Esophagus mucosa (tissue), 1 donor: ENCODE measurements at regions not wholly inside any gene's neighbourhood (a gene's known extent, or its start where the extent isn't known, plus 50 kb on each side); places are given as distances from the start of the nearest gene placed in this dataset.
A peak's percentile ranks its signal among the peaks of the same experiment; 100 is the strongest.

Experiments used
- ATAC-seq: fragments of 200-7000 bp; cut with Tn5 transposase; one replicate; pipeline ENCODE4 v1.9.1; 2020
- donor health status: DM: yes; HTN: yes; CAD: no.

- ATAC-seq, result no peak
These were observed 243.2 kb upstream of the USP25 start for GRCh38 chr21:15486460-15487195.

- no peak for ATAC-seq
These were observed 242.6 kb upstream of the USP25 start for GRCh38 chr21:15487196-15487550.

GRCh38 chr21:15491100-15491499 lies 238.7 kb upstream of the USP25 start:
- no peak for ATAC-seq

- ATAC-seq, result no peak
These were observed 236.1 kb upstream of the USP25 start for GRCh38 chr21:15493646-15494045.

- ATAC-seq, result no peak
These were observed 235.3 kb upstream of the USP25 start for GRCh38 chr21:15494481-15494880.

GRCh38 chr21:15495965-15496364 lies 233.8 kb upstream of the USP25 start:
- ATAC-seq, result peak; percentile 59

GRCh38 chr21:15496911-15497310 lies 232.9 kb upstream of the USP25 start:
- ATAC-seq, result no peak

- ATAC-seq, result peak; percentile 84
These were observed 231.3 kb upstream of the USP25 start for GRCh38 chr21:15498455-15498854.

- no peak for ATAC-seq
These were observed 223.7 kb upstream of the USP25 start for GRCh38 chr21:15506086-15506485.

- ATAC-seq, result no peak
These were observed 221.2 kb upstream of the USP25 start for GRCh38 chr21:15508554-15508953.

GRCh38 chr21:15514073-15514946 lies 215.5 kb upstream of the USP25 start:
- ATAC-seq, result peak; percentile 49

GRCh38 chr21:15515908-15516307 lies 213.9 kb upstream of the USP25 start:
- ATAC-seq, result no peak

- ATAC-seq, result no peak
These were observed 212.4 kb upstream of the USP25 start for GRCh38 chr21:15517394-15517793.

- ATAC-seq, result no peak
These were observed 208.8 kb upstream of the USP25 start for GRCh38 chr21:15520811-15521643.

GRCh38 chr21:15521644-15522001 lies 208.2 kb upstream of the USP25 start:
- ATAC-seq, result peak; percentile 46

GRCh38 chr21:15522148-15522547 lies 207.6 kb upstream of the USP25 start:
- no peak for ATAC-seq

GRCh38 chr21:15524855-15525254 lies 204.9 kb upstream of the USP25 start:
- ATAC-seq, result no peak

GRCh38 chr21:15526798-15527197 lies 203.0 kb upstream of the USP25 start:
- no peak for ATAC-seq

GRCh38 chr21:15528346-15528745 lies 201.4 kb upstream of the USP25 start:
- no peak for ATAC-seq

- no peak for ATAC-seq
These were observed 197.8 kb upstream of the USP25 start for GRCh38 chr21:15531986-15532385.

GRCh38 chr21:15533618-15534017 lies 196.2 kb upstream of the USP25 start:
- no peak for ATAC-seq

- no peak for ATAC-seq
These were observed 195.3 kb upstream of the USP25 start for GRCh38 chr21:15534450-15534886.

GRCh38 chr21:15539376-15539775 lies 190.4 kb upstream of the USP25 start:
- ATAC-seq, result no peak
